ENCODE measurements at regions not wholly inside any gene's neighbourhood (a gene's known extent, or its start where the extent isn't known, plus 50 kb on each side); places are given as distances from the start of the nearest gene placed in this dataset.

DNA sequence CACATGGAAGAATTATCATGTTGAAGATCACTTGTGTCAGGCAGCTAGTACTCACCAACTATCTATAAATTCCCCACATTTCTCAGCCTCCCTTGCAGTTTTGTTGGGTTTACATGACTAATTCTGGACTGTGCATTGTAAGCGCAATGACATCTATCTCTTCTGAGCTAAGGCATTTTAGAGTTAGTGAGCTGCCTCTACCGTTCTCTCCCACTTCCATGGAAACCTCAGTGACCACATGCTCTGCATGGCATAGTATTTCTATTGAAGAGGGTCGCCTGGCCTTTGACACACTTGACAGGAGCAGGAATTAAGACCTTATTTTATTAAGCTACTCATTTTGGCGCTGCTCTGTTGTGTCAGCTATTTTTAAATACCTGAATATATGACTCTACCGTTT lies 67.5 kb upstream of the NPY2R start:
- no peak for TF ChIP-seq GABPA (tag; conservative IDR thresholded peaks at IDR 0.05; ENCODE audit: low read depth)
- no peak for TF ChIP-seq KDM1A (IDR thresholded peaks at IDR 0.05)
- no peak for TF ChIP-seq ZNF592 (IDR thresholded peaks at IDR 0.05)
- TF ChIP-seq ZNF561 (CRISPR knock-in tag; conservative IDR thresholded peaks at IDR 0.05): no peak
- TF ChIP-seq CBX3 (IDR thresholded peaks at IDR 0.05; ENCODE audit: borderline replicate concordance in 1 of 2, low read length in 2 of 2): no peak
- TF ChIP-seq MTF1 (CRISPR knock-in tag; IDR thresholded peaks at IDR 0.05; ENCODE audit: borderline replicate concordance): no peak
- TF ChIP-seq, protein P1, sequence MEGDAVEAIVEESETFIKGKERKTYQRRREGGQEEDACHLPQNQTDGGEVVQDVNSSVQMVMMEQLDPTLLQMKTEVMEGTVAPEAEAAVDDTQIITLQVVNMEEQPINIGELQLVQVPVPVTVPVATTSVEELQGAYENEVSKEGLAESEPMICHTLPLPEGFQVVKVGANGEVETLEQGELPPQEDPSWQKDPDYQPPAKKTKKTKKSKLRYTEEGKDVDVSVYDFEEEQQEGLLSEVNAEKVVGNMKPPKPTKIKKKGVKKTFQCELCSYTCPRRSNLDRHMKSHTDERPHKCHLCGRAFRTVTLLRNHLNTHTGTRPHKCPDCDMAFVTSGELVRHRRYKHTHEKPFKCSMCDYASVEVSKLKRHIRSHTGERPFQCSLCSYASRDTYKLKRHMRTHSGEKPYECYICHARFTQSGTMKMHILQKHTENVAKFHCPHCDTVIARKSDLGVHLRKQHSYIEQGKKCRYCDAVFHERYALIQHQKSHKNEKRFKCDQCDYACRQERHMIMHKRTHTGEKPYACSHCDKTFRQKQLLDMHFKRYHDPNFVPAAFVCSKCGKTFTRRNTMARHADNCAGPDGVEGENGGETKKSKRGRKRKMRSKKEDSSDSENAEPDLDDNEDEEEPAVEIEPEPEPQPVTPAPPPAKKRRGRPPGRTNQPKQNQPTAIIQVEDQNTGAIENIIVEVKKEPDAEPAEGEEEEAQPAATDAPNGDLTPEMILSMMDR (IDR thresholded peaks at IDR 0.05 in 2 of 3, conservative IDR thresholded peaks at IDR 0.05 in 1 of 3; ENCODE audit: insufficient read depth in 2 of 3, low read depth in 1 of 3, low read length in 3 of 3): no peak
- TF ChIP-seq CREB5 (CRISPR knock-in tag; IDR thresholded peaks at IDR 0.05): no peak
- TF ChIP-seq TAF1 (IDR thresholded peaks at IDR 0.05; ENCODE audit: control insufficient read depth, extremely low read depth, insufficient read depth, low read length, severe bottlenecking): no peak
- TF ChIP-seq, protein P2, sequence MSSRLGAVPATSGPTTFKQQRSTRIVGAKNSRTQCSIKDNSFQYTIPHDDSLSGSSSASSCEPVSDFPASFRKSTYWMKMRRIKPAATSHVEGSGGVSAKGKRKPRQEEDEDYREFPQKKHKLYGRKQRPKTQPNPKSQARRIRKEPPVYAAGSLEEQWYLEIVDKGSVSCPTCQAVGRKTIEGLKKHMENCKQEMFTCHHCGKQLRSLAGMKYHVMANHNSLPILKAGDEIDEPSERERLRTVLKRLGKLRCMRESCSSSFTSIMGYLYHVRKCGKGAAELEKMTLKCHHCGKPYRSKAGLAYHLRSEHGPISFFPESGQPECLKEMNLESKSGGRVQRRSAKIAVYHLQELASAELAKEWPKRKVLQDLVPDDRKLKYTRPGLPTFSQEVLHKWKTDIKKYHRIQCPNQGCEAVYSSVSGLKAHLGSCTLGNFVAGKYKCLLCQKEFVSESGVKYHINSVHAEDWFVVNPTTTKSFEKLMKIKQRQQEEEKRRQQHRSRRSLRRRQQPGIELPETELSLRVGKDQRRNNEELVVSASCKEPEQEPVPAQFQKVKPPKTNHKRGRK (tag; IDR thresholded peaks at IDR 0.05): no peak
- no peak for TF ChIP-seq ZNF217 (CRISPR knock-in tag; IDR thresholded peaks at IDR 0.05)
- TF ChIP-seq NFXL1 (CRISPR knock-in tag; IDR thresholded peaks at IDR 0.05): no peak
- no peak for TF ChIP-seq CAMTA2 (CRISPR knock-in tag; conservative IDR thresholded peaks at IDR 0.05)
- TF ChIP-seq SMARCE1 (IDR thresholded peaks at IDR 0.05): no peak

Measured in K562 (cell line).